Liver (tissue), 8 donors: ENCODE measurements at regions not wholly inside any gene's neighbourhood (a gene's known extent, or its start where the extent isn't known, plus 50 kb on each side); places are given as distances from the start of the nearest gene placed in this dataset.

Experiments used
- DNase-seq: peaks from one replicate; pipeline ENCODE4 v3.0.0-alpha.2; 2017; ENCODE audit warnings: low spot score
- H3K27ac ChIP-seq, 2 donors: one replicate each; pipeline ENCODE4 v1.7.0; 2013; ENCODE audit warnings: inconsistent platforms in 2 of 2, low read length in 2 of 2, control low read depth in 1 of 2, low read depth in 1 of 2, mild to moderate bottlenecking in 1 of 2
- H3K27me3 ChIP-seq, 4 donors: one replicate each; pipeline versions ENCODE4 v1.6.1 to v1.7.0; 2013; ENCODE audit warnings: low read length in 3 of 4, inconsistent platforms in 1 of 4, mild to moderate bottlenecking in 1 of 4, moderate library complexity in 1 of 4; ENCODE audit not compliant: control insufficient read depth in 4 of 4, insufficient read depth in 4 of 4
- H3K36me3 ChIP-seq, 4 donors: one replicate each; pipeline versions ENCODE4 v1.6.1 to v1.7.0; 2013; ENCODE audit warnings: low read length in 3 of 4, mild to moderate bottlenecking in 3 of 4, low read depth in 1 of 4, moderate library complexity in 1 of 4; ENCODE audit not compliant: control insufficient read depth in 4 of 4, insufficient read depth in 3 of 4
- H3K4me1 ChIP-seq, 4 donors: one replicate each; pipeline versions ENCODE4 v1.6.1 to v1.7.0; 2013; ENCODE audit warnings: low read length in 3 of 4, mild to moderate bottlenecking in 3 of 4, moderate library complexity in 1 of 4; ENCODE audit not compliant: control insufficient read depth in 4 of 4, insufficient read depth in 4 of 4
- H3K4me3 ChIP-seq, 3 donors: one replicate each; pipeline versions ENCODE4 v1.6.1 to v1.7.0; 2013; ENCODE audit warnings: low read length in 3 of 3, control low read depth in 1 of 3, low read depth in 1 of 3, mild to moderate bottlenecking in 1 of 3
- H3K9ac ChIP-seq, 2 donors: one replicate each; pipeline ENCODE4 v1.7.0; 2013; ENCODE audit warnings: low read length in 2 of 2, mild to moderate bottlenecking in 2 of 2, moderate library complexity in 2 of 2, control low read depth in 1 of 2, low read depth in 1 of 2
- H3K9me3 ChIP-seq, 4 donors: one replicate each; pipeline versions ENCODE4 v1.6.1 to v1.7.0; 2013; ENCODE audit warnings: low read length in 3 of 4; ENCODE audit not compliant: control insufficient read depth in 4 of 4
- ATF3 ChIP-seq: IDR thresholded peaks from 2 replicates; pipeline ENCODE4 v1.6.1; 2016; ENCODE audit warnings: antibody characterized with exemption
- CTCF ChIP-seq: fragments of 150-350 bp; IDR thresholded peaks from 2 replicates; pipeline ENCODE4 v1.5.1; 2017; ENCODE audit warnings: improper control_type of control experiment, low read depth, low read length; ENCODE audit not compliant: missing input control
- EGR1 ChIP-seq, 2 donors: IDR thresholded peaks; 2 replicates each; pipeline ENCODE4 v1.6.1; 2016 to 2018; ENCODE audit warnings: antibody characterized with exemption in 2 of 2, low read depth in 2 of 2
- FOXA1 ChIP-seq: IDR thresholded peaks from 2 replicates; pipeline ENCODE4 v1.6.1; 2016; ENCODE audit warnings: antibody characterized with exemption
- FOXA2 ChIP-seq: IDR thresholded peaks from 2 replicates; pipeline ENCODE4 v1.6.1; 2016; ENCODE audit warnings: antibody characterized with exemption
- GABPA ChIP-seq, 2 donors: IDR thresholded peaks in 1 of 2; conservative IDR thresholded peaks in 1 of 2; 2 replicates each; pipeline ENCODE4 v1.6.1; 2016; ENCODE audit warnings: antibody characterized with exemption in 2 of 2, mild to moderate bottlenecking in 1 of 2, moderate library complexity in 1 of 2
- HNF4A ChIP-seq, 2 donors: conservative IDR thresholded peaks; 2 replicates each; pipeline ENCODE4 v1.6.1; 2016; ENCODE audit warnings: antibody characterized with exemption in 2 of 2, mild to moderate bottlenecking in 2 of 2
- HNF4G ChIP-seq: IDR thresholded peaks from 2 replicates; pipeline ENCODE4 v1.6.1; 2016; ENCODE audit warnings: antibody characterized with exemption
- JUND ChIP-seq, 2 donors: IDR thresholded peaks; 2 replicates each; pipeline ENCODE4 v1.6.1; 2016; ENCODE audit warnings: antibody characterized with exemption in 2 of 2
- NR2F2 ChIP-seq: IDR thresholded peaks from 2 replicates; pipeline ENCODE4 v1.6.1; 2016; ENCODE audit warnings: antibody characterized with exemption
- RAD21 ChIP-seq, 2 donors: IDR thresholded peaks; 2 replicates each; pipeline ENCODE4 v1.6.1; 2016; ENCODE audit warnings: antibody characterized with exemption in 2 of 2, mild to moderate bottlenecking in 2 of 2
- REST ChIP-seq: IDR thresholded peaks from 2 replicates; pipeline ENCODE4 v1.6.1; 2016; ENCODE audit warnings: antibody characterized with exemption, mild to moderate bottlenecking
- RXRA ChIP-seq, 2 donors: IDR thresholded peaks; 2 replicates each; pipeline ENCODE4 v1.6.1; 2017 to 2018; ENCODE audit warnings: antibody characterized with exemption in 2 of 2, mild to moderate bottlenecking in 1 of 2
- SP1 ChIP-seq: IDR thresholded peaks from 2 replicates; pipeline ENCODE4 v1.6.1; 2018; ENCODE audit warnings: antibody characterized with exemption, mild to moderate bottlenecking
- TAF1 ChIP-seq: conservative IDR thresholded peaks from 2 replicates; pipeline ENCODE4 v1.6.1; 2016; ENCODE audit warnings: antibody characterized with exemption, mild to moderate bottlenecking
- YY1 ChIP-seq: IDR thresholded peaks from 2 replicates; pipeline ENCODE4 v1.6.1; 2016; ENCODE audit warnings: antibody characterized with exemption, mild to moderate bottlenecking
- WGBS: extraction: QIAGEN DNeasy Blood & Tissue Kit; methylation state at CpG from one replicate; pipeline ENCODE4 v1.1.7; 2013; 5-methylcytosine and 5-hydroxymethylcytosine counted together
- TF ChIP-seq, protein P1 (sequence below): IDR thresholded peaks from 2 replicates; pipeline ENCODE4 v1.6.1; 2016; ENCODE audit warnings: antibody characterized with exemption
- TF ChIP-seq, protein P2 (sequence below): IDR thresholded peaks from 2 replicates; pipeline ENCODE4 v1.6.1; 2016; ENCODE audit warnings: antibody characterized with exemption
- donor health status: healthy.
- donor health status: healthy.
- donor health status: healthy.
- donor health status: healthy.
- donor health status: healthy.

DNA sequence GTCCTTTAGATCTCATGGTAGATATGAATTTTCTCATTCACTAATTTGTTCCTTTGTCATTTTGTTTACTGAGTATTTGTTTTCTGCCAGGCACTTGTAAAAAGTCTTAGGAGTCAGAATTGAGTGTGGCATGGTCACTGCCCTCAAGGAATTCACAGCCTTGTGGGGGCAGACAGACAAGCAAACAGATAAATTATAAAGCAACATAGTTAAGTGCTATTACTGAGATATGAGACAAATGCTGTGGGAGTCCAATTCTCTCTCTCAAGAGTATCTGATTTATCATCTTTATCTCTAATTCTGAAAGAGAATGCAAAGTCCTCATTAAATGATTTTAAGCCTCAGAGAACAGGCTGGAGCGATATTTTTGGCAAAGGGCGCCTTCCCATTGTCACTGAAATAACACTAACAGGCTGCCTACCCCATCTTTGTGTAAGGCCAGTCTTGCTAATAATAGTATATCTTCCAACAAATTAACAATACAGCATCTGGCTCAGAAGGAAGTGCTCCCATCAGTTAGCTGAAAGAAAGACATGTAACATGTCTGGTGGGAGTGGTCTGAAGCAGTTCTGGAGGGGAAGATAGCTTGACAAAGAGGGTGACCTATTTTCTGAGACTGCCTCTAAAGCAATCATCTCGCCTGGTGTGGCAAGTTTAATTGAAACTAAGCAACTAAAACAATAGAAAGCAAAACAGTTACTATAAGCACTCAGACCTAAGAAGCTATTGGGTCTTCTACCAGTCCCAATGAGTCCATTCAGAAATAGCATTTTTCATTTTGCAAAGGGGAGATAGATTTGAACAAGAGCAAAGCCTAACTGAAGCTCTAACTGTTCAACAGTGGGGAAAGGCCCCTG, 61.5 kb upstream of the AMOT start:
- Histone ChIP-seq H3K9me3 (no peaks in the 10 kb centered on the region), H3K4me3 (no peak overlapping the region), H3K36me3 (no peaks in the 10 kb centered on the region), H3K27me3 (no peaks in the 10 kb centered on the region), H3K9ac (no peak overlapping the region), H3K4me1 (no peaks in the 10 kb centered on the region), H3K27ac (no peak overlapping the region)
- WGBS = 78% methylated on average over 3 of the region's 3 CpGs
- no peak for TF ChIP-seq TAF1
- no peak for TF ChIP-seq ATF3
- TF ChIP-seq HNF4G = no peak
- no peak for TF ChIP-seq RXRA (IDR thresholded peaks at IDR 0.05)
- TF ChIP-seq YY1 = no peak
- TF ChIP-seq GABPA (IDR thresholded peaks at IDR 0.05 in 1 of 2, conservative IDR thresholded peaks at IDR 0.05 in 1 of 2) = no peak
- TF ChIP-seq CTCF = no peak
- DNase-seq = no peak

DNA sequence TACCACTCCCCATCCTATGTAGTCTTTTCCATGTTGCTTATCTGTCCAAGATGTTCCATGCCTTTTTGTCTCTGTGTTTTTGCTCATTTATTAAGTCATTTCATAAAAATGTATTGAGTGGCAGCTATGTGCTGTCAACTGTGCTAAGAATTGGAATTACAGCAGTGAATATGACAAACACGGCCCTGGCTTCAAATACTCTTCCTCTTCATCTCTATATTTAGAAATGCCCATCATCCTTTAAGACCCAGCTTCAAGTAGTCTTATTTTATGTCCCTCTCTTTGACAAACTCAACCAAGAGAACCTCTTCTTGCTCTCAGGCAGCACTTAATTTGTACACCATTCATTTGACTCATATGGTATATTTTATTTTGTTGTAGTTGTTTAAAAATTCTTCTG, 55.4 kb upstream of the AMOT start:
- H3K4me3 ChIP-seq = no peak overlapping the region
- no peak for DNase-seq
- H3K27me3 ChIP-seq = no peaks in the 10 kb centered on the region
- H3K4me1 ChIP-seq = no peaks in the 10 kb centered on the region
- H3K9me3 ChIP-seq = no peaks in the 10 kb centered on the region
- no peaks in the 10 kb centered on the region for H3K36me3 ChIP-seq
- WGBS = 79% methylated on average over 1 of the region's 1 CpG
- no peak overlapping the region for H3K9ac ChIP-seq
- TF ChIP-seq, protein P1, sequence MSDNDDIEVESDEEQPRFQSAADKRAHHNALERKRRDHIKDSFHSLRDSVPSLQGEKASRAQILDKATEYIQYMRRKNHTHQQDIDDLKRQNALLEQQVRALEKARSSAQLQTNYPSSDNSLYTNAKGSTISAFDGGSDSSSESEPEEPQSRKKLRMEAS = no peak
- TF ChIP-seq RXRA (IDR thresholded peaks at IDR 0.05) (no peak), FOXA1 (no peak), RAD21 (IDR thresholded peaks at IDR 0.05) (no peak), TAF1 (no peak), EGR1 (IDR thresholded peaks at IDR 0.05; ENCODE audit: low read depth in 2 of 2) (no peak), ATF3 (no peak), REST (no peak), HNF4A (conservative IDR thresholded peaks at IDR 0.05) (no peak), HNF4G (no peak), NR2F2 (no peak), GABPA (IDR thresholded peaks at IDR 0.05 in 1 of 2, conservative IDR thresholded peaks at IDR 0.05 in 1 of 2) (no peak), JUND (IDR thresholded peaks at IDR 0.05) (no peak), CTCF (no peak), FOXA2 (no peak), YY1 (no peak), SP1 (no peak)
- TF ChIP-seq, protein P2, sequence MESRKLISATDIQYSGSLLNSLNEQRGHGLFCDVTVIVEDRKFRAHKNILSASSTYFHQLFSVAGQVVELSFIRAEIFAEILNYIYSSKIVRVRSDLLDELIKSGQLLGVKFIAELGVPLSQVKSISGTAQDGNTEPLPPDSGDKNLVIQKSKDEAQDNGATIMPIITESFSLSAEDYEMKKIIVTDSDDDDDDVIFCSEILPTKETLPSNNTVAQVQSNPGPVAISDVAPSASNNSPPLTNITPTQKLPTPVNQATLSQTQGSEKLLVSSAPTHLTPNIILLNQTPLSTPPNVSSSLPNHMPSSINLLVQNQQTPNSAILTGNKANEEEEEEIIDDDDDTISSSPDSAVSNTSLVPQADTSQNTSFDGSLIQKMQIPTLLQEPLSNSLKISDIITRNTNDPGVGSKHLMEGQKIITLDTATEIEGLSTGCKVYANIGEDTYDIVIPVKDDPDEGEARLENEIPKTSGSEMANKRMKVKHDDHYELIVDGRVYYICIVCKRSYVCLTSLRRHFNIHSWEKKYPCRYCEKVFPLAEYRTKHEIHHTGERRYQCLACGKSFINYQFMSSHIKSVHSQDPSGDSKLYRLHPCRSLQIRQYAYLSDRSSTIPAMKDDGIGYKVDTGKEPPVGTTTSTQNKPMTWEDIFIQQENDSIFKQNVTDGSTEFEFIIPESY = no peak
- no peak overlapping the region for H3K27ac ChIP-seq
